ENCODE measurements at regions not wholly inside any gene's neighbourhood (a gene's known extent, or its start where the extent isn't known, plus 50 kb on each side); places are given as distances from the start of the nearest gene placed in this dataset.

DNA sequence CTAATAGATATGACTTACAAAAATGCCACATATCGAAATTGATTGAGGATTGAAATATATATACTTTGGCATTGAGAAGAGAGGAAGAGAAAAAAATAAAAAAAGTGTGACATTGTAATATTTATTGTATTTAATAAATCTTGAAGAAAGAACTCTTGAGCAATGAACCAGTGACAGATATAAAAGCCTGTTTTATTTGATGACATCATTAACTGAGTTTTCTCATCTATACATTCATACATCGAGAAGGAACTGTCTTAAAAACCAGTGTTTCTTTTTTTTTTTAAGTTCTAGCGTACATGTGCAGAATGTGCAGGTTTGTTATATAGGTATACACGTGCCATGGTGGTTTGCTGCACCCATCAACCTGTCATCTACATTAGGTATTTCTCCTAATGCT lies 368.2 kb downstream of the SNAPC1 start:
- DNase-seq (ENCODE audit: low spot score): no peak
- in situ Hi-C loops (cut with HindIII; ENCODE audit: extremely low pct_ligation_motif_present, low pct_unique_long_range_greater_than_20kb) (no loop called here), intact Hi-C loops (cut with micrococcal nuclease; ENCODE audit: unreplicated experiment) (no loop called here)
- no peak overlapping the region for H3K9ac ChIP-seq (ENCODE audit: insufficient read depth, low read depth, low read length)
- no peaks in the 10 kb centered on the region for H3K4me1 ChIP-seq (ENCODE audit: insufficient read depth, low read length)
- no peaks in the 10 kb centered on the region for H3K27me3 ChIP-seq (ENCODE audit: control insufficient read depth in 1 of 2, insufficient read depth in 2 of 2, low read length in 2 of 2)
- no peaks in the 10 kb centered on the region for H3K9me3 ChIP-seq (ENCODE audit: low read length)
- no peak overlapping the region for H3K4me3 ChIP-seq (replicated peaks in 1 of 3; ENCODE audit: insufficient read depth in 1 of 3, low read depth in 2 of 3, low read length in 3 of 3)
- no peak for FAIRE-seq
- no peaks in the 10 kb centered on the region for H4K20me1 ChIP-seq (ENCODE audit: insufficient read depth, low read length)
- no peak overlapping the region for H3K4me2 ChIP-seq (ENCODE audit: low read depth, low read length)
- no peaks in the 10 kb centered on the region for H3K36me3 ChIP-seq (replicated peaks in 1 of 2; ENCODE audit: control insufficient read depth in 1 of 2, insufficient read depth in 2 of 2, low read length in 2 of 2)
- H3K27ac ChIP-seq (ENCODE audit: extremely low read length, insufficient read depth, low read length): no peak overlapping the region
- no TSS peak for BruUV-seq (replicated peaks)
- peak; percentile 57; the same call in 1 of the 2 replicates for TF ChIP-seq CREB1 (IDR thresholded peaks at IDR 0.05)
- no peak for TF ChIP-seq CREB1 (CRISPR knock-in tag; IDR thresholded peaks at IDR 0.05)
- no peak for TF ChIP-seq DDIT3 (CRISPR knock-in tag; IDR thresholded peaks at IDR 0.05)
- peak; percentile 90 for TF ChIP-seq ATF7 (IDR thresholded peaks at IDR 0.05)
- TF ChIP-seq ATF7 (CRISPR knock-in tag; IDR thresholded peaks at IDR 0.05): no peak
- TF ChIP-seq, protein P1, sequence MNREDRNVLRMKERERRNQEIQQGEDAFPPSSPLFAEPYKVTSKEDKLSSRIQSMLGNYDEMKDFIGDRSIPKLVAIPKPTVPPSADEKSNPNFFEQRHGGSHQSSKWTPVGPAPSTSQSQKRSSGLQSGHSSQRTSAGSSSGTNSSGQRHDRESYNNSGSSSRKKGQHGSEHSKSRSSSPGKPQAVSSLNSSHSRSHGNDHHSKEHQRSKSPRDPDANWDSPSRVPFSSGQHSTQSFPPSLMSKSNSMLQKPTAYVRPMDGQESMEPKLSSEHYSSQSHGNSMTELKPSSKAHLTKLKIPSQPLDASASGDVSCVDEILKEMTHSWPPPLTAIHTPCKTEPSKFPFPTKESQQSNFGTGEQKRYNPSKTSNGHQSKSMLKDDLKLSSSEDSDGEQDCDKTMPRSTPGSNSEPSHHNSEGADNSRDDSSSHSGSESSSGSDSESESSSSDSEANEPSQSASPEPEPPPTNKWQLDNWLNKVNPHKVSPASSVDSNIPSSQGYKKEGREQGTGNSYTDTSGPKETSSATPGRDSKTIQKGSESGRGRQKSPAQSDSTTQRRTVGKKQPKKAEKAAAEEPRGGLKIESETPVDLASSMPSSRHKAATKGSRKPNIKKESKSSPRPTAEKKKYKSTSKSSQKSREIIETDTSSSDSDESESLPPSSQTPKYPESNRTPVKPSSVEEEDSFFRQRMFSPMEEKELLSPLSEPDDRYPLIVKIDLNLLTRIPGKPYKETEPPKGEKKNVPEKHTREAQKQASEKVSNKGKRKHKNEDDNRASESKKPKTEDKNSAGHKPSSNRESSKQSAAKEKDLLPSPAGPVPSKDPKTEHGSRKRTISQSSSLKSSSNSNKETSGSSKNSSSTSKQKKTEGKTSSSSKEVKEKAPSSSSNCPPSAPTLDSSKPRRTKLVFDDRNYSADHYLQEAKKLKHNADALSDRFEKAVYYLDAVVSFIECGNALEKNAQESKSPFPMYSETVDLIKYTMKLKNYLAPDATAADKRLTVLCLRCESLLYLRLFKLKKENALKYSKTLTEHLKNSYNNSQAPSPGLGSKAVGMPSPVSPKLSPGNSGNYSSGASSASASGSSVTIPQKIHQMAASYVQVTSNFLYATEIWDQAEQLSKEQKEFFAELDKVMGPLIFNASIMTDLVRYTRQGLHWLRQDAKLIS (CRISPR knock-in tag; IDR thresholded peaks at IDR 0.05): no peak
- ChIA-PET POLR2A (no interaction called here), CTCF (ENCODE audit: low intra/inter-chr PET ratio, low total read pairs) (no interaction called here)
- no peak overlapping the region for H2AFZ ChIP-seq (ENCODE audit: low read length)
- 2% methylated on average over 4 of the region's 4 CpGs for WGBS (ENCODE audit: low lambda C conversion rate)
- no peaks in the 10 kb centered on the region for H3K79me2 ChIP-seq (ENCODE audit: insufficient read depth, low read length)
- no peak for ATAC-seq

Data from HepG2 (cell line).